SK-N-SH treated with all-trans-retinoic acid at 6 μM for 48 hours (cell line): ENCODE measurements at regions not wholly inside any gene's neighbourhood (a gene's known extent, or its start where the extent isn't known, plus 50 kb on each side); places are given as distances from the start of the nearest gene placed in this dataset.

Source experiments
- ATAC-seq: fragments of 200-7000 bp; cut with Tn5 transposase; 3 replicates; pipeline ENCODE4 v1.9.1; 2020; ENCODE audit warnings: mild to moderate bottlenecking, moderate library complexity
- ARNTL ChIP-seq: fragments of 450-650 bp; formaldehyde crosslinking; IDR thresholded peaks from 2 replicates; pipeline ENCODE4 v1.5.0; 2020; ENCODE audit warnings: low read depth, mild to moderate bottlenecking, moderate library complexity, borderline replicate concordance
- BACH2 ChIP-seq: fragments of 250-450 bp; sonication (Bioruptor Pico); IDR thresholded peaks from 2 replicates; pipeline ENCODE4 v1.9.0; 2021; ENCODE audit warnings: mild to moderate bottlenecking, borderline replicate concordance
- CREB5 ChIP-seq: fragments of 250-450 bp; sonication (Bioruptor Pico); IDR thresholded peaks from 2 replicates; pipeline ENCODE4 v1.5.1; 2020; ENCODE audit warnings: low read depth, mild to moderate bottlenecking, moderate library complexity
- CSDC2 ChIP-seq: fragments of 250-450 bp; sonication (Bioruptor Pico); IDR thresholded peaks from 2 replicates; pipeline ENCODE4 v1.5.0; 2020; ENCODE audit warnings: mild to moderate bottlenecking, moderate library complexity
- ESRRG ChIP-seq: fragments of 250-450 bp; sonication (Bioruptor Pico); IDR thresholded peaks from 2 replicates; pipeline ENCODE4 v1.6.1; 2021; ENCODE audit warnings: mild to moderate bottlenecking
- GLIS3 ChIP-seq: fragments of 250-450 bp; sonication (Bioruptor Pico); IDR thresholded peaks from 2 replicates; pipeline ENCODE4 v1.5.0; 2020; ENCODE audit warnings: mild to moderate bottlenecking, moderate library complexity
- OSR1 ChIP-seq: fragments of 250-450 bp; sonication (Bioruptor Pico); IDR thresholded peaks from 2 replicates; pipeline ENCODE4 v1.8.0; 2022; ENCODE audit warnings: moderate library complexity, mild to moderate bottlenecking, inconsistent platforms
- PATZ1 ChIP-seq: fragments of 250-450 bp; sonication (Bioruptor Pico); IDR thresholded peaks from 2 replicates; pipeline ENCODE4 v1.8.0; 2020; ENCODE audit warnings: mild to moderate bottlenecking, moderate library complexity, borderline replicate concordance
- PPARA ChIP-seq: fragments of 250-450 bp; sonication (Bioruptor Pico); IDR thresholded peaks from 2 replicates; pipeline ENCODE4 v1.5.0; 2020; ENCODE audit warnings: mild to moderate bottlenecking, borderline replicate concordance
- RARB ChIP-seq: fragments of 250-450 bp; sonication (Bioruptor Pico); IDR thresholded peaks from 2 replicates; pipeline ENCODE4 v1.8.0; 2021; ENCODE audit warnings: mild to moderate bottlenecking, moderate library complexity
- SNAI2 ChIP-seq: fragments of 250-450 bp; sonication (Bioruptor Pico); IDR thresholded peaks from 2 replicates; pipeline ENCODE4 v1.5.0; 2020; ENCODE audit warnings: mild to moderate bottlenecking, moderate library complexity
- TCF4 ChIP-seq: fragments of 250-450 bp; sonication (Bioruptor Pico); IDR thresholded peaks from 2 replicates; pipeline ENCODE4 v1.8.0; 2021; ENCODE audit warnings: mild to moderate bottlenecking, moderate library complexity, borderline replicate concordance
- TOX ChIP-seq: fragments of 250-450 bp; sonication (Bioruptor Pico); IDR thresholded peaks from 2 replicates; pipeline ENCODE4 v1.8.0; 2021; ENCODE audit warnings: mild to moderate bottlenecking, moderate library complexity, borderline replicate concordance
- TSHZ2 ChIP-seq: fragments of 250-450 bp; sonication (Bioruptor Pico); IDR thresholded peaks from 2 replicates; pipeline ENCODE4 v1.5.0; 2020; ENCODE audit warnings: mild to moderate bottlenecking, moderate library complexity
- ZC3H10 ChIP-seq: fragments of 250-450 bp; sonication (Bioruptor Pico); IDR thresholded peaks from 2 replicates; pipeline ENCODE4 v1.5.1; 2021; ENCODE audit warnings: mild to moderate bottlenecking, moderate library complexity
- ZFP3 ChIP-seq: fragments of 250-450 bp; sonication (Bioruptor Pico); IDR thresholded peaks from 2 replicates; pipeline ENCODE4 v1.5.0; 2020; ENCODE audit warnings: mild to moderate bottlenecking, moderate library complexity
- ZFP30 ChIP-seq: fragments of 450-650 bp; formaldehyde crosslinking; IDR thresholded peaks from 2 replicates; pipeline ENCODE4 v1.5.0; 2022; ENCODE audit warnings: mild to moderate bottlenecking, moderate library complexity
- ZNF565 ChIP-seq: fragments of 450-650 bp; formaldehyde crosslinking; conservative IDR thresholded peaks from 2 replicates; pipeline ENCODE4 v1.5.0; 2020; ENCODE audit warnings: low read depth, mild to moderate bottlenecking, moderate library complexity
- ZNF70 ChIP-seq: fragments of 450-650 bp; formaldehyde crosslinking; IDR thresholded peaks from 2 replicates; pipeline ENCODE4 v1.5.0; 2020; ENCODE audit warnings: mild to moderate bottlenecking, moderate library complexity
- ZNF8 ChIP-seq: fragments of 450-650 bp; formaldehyde crosslinking; IDR thresholded peaks from 2 replicates; pipeline ENCODE4 v1.5.0; 2020; ENCODE audit warnings: mild to moderate bottlenecking, moderate library complexity
- TF ChIP-seq, protein P1 (sequence below): fragments of 250-450 bp; sonication (Bioruptor Pico); IDR thresholded peaks from 2 replicates; pipeline ENCODE4 v1.5.1; 2021; ENCODE audit warnings: mild to moderate bottlenecking, moderate library complexity
- TF ChIP-seq, protein P2 (sequence below): fragments of 250-450 bp; sonication (Bioruptor Pico); IDR thresholded peaks from 2 replicates; pipeline ENCODE4 v1.8.0; 2021; ENCODE audit warnings: low read depth, mild to moderate bottlenecking, moderate library complexity, borderline replicate concordance

- ATAC-seq, result no peak
- no peak for TF ChIP-seq ZNF8
- TF ChIP-seq ZFP3 (CRISPR knock-in tag), result no peak
- TF ChIP-seq TOX (CRISPR knock-in tag), result no peak
- TF ChIP-seq, protein P1, sequence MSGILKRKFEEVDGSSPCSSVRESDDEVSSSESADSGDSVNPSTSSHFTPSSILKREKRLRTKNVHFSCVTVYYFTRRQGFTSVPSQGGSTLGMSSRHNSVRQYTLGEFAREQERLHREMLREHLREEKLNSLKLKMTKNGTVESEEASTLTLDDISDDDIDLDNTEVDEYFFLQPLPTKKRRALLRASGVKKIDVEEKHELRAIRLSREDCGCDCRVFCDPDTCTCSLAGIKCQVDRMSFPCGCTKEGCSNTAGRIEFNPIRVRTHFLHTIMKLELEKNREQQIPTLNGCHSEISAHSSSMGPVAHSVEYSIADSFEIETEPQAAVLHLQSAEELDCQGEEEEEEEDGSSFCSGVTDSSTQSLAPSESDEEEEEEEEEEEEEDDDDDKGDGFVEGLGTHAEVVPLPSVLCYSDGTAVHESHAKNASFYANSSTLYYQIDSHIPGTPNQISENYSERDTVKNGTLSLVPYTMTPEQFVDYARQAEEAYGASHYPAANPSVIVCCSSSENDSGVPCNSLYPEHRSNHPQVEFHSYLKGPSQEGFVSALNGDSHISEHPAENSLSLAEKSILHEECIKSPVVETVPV (CRISPR knock-in tag), result no peak
- TF ChIP-seq ZFP30, result no peak
- TF ChIP-seq BACH2 (CRISPR knock-in tag), result no peak
- TF ChIP-seq TCF4, result no peak
These were observed 273.5 kb downstream of the ADAMTS20 start for GRCh38 chr12:43278541-43278832.

DNA sequence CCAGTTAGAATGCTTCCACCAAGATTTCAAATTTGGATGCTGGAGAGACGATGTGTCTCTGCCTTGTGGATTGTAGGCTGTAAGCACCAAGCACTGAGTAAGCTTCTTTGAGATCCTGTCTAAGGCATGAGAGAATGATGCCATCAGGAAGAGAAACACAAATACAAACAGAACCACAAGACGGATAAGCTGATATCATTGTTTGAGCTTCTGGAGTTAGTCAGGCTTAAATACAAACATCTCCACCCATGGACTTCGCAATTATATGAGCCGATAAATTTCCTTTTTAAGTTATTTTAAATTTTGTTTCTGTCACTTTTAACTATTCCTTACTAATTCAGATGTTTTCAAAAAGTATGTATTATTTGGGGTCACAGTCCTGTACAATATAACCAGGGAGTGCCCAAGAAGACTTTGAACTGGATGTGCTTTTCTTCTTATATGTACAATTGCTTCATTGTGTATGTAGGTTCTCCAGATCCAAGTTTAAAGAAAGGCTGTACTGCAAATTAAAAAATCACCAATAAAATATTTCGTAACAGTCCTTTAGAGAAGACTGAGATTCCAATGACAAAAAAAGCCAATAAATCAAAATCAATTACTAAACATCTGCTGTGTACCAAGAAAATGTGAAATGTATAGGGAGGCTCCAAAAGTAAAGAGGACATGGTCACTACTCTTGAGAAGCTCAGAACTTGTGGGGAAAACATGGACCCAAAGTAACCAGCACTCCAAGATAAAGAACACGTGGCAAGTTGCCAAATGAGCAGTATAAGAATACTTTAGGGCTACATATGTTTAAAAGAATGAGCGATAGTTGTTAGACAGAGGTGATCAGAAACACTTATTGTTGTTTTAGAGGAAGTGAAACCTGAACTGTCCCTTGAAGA lies 274.1 kb downstream of the ADAMTS20 start:
- ATAC-seq, result no peak
- TF ChIP-seq OSR1 (CRISPR knock-in tag), result no peak
- TF ChIP-seq BACH2 (CRISPR knock-in tag), result no peak
- TF ChIP-seq, protein P2, sequence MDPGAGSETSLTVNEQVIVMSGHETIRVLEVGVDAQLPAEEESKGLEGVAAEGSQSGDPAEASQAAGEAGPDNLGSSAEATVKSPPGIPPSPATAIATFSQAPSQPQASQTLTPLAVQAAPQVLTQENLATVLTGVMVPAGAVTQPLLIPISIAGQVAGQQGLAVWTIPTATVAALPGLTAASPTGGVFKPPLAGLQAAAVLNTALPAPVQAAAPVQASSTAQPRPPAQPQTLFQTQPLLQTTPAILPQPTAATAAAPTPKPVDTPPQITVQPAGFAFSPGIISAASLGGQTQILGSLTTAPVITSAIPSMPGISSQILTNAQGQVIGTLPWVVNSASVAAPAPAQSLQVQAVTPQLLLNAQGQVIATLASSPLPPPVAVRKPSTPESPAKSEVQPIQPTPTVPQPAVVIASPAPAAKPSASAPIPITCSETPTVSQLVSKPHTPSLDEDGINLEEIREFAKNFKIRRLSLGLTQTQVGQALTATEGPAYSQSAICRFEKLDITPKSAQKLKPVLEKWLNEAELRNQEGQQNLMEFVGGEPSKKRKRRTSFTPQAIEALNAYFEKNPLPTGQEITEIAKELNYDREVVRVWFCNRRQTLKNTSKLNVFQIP (CRISPR knock-in tag), result no peak
- no peak for TF ChIP-seq ZFP3 (CRISPR knock-in tag)
- TF ChIP-seq RARB (CRISPR knock-in tag), result no peak
- TF ChIP-seq ZNF565 (CRISPR knock-in tag), result no peak
- no peak for TF ChIP-seq PATZ1 (CRISPR knock-in tag)
- no peak for TF ChIP-seq GLIS3
- no peak for TF ChIP-seq ZFP30
- no peak for TF ChIP-seq TSHZ2 (CRISPR knock-in tag)
- TF ChIP-seq ZNF70, result no peak

- ATAC-seq, result no peak
- TF ChIP-seq OSR1 (CRISPR knock-in tag) (no peak), ZNF565 (CRISPR knock-in tag) (no peak), PPARA (CRISPR knock-in tag) (no peak), ZFP30 (no peak), TCF4 (no peak), ESRRG (CRISPR knock-in tag) (no peak), ZFP3 (CRISPR knock-in tag) (no peak), RARB (CRISPR knock-in tag) (no peak), CSDC2 (CRISPR knock-in tag) (no peak), ZNF70 (no peak), PATZ1 (CRISPR knock-in tag) (no peak), ARNTL (CRISPR knock-in tag) (no peak), ZC3H10 (CRISPR knock-in tag) (no peak), CREB5 (no peak), SNAI2 (CRISPR knock-in tag) (no peak)
- TF ChIP-seq, protein P1 (CRISPR knock-in tag), result no peak
These were observed 278.5 kb downstream of the ADAMTS20 start for GRCh38 chr12:43273467-43273866.
